Omental fat pad (tissue), 3 donors: ENCODE measurements at regions not wholly inside any gene's neighbourhood (a gene's known extent, or its start where the extent isn't known, plus 50 kb on each side); places are given as distances from the start of the nearest gene placed in this dataset.

Experiments
- ATAC-seq: fragments of 150-250 bp; one replicate; pipeline ENCODE4 v1.9.1; 2016; ENCODE audit warnings: mild to moderate bottlenecking, moderate library complexity; ENCODE audit not compliant: low FRiP score
- DNase-seq: peaks from one replicate; pipeline ENCODE4 v3.0.0-alpha.2; 2019; ENCODE audit warnings: low spot score
- CTCF ChIP-seq, 3 donors: fragments of 450-650 bp; IDR thresholded peaks; one replicate each; pipeline ENCODE4 v1.5.1; 2016 to 2017; ENCODE audit warnings: antibody characterized with exemption in 3 of 3, mild to moderate bottlenecking in 3 of 3, moderate library complexity in 2 of 3

GRCh38 chr14:38496092-38496491 lies 240.2 kb upstream of the CLEC14A start:
- DNase-seq (no peak), ATAC-seq (no peak)
- no peak for TF ChIP-seq CTCF (IDR thresholded peaks at IDR 0.05)

- TF ChIP-seq CTCF (IDR thresholded peaks at IDR 0.05), result no peak
- DNase-seq, result no peak
Observed at GRCh38 chr14:38490273-38490672, 234.4 kb upstream of the CLEC14A start.

GRCh38 chr14:38485026-38485425 lies 229.1 kb upstream of the CLEC14A start:
- TF ChIP-seq CTCF (IDR thresholded peaks at IDR 0.05), result no peak
- DNase-seq (no peak), ATAC-seq (no peak)

More at GRCh38 chr14:38490273-38490672, 234.4 kb upstream of the CLEC14A start:
- no peak for ATAC-seq

- ATAC-seq (no peak), DNase-seq (no peak)
- no peak for TF ChIP-seq CTCF (IDR thresholded peaks at IDR 0.05)
Observed at GRCh38 chr14:38481952-38482678, 226.2 kb upstream of the CLEC14A start.

- no peak for TF ChIP-seq CTCF (IDR thresholded peaks at IDR 0.05)
- DNase-seq (no peak), ATAC-seq (no peak)
Observed at GRCh38 chr14:38469156-38469555, 213.3 kb upstream of the CLEC14A start.

- no peak for TF ChIP-seq CTCF (IDR thresholded peaks at IDR 0.05)
- DNase-seq, result no peak
- ATAC-seq, result no peak
Observed at GRCh38 chr14:38442208-38442607, 186.3 kb upstream of the CLEC14A start.

- no peak for TF ChIP-seq CTCF (IDR thresholded peaks at IDR 0.05)
- DNase-seq (no peak), ATAC-seq (no peak)
Observed at GRCh38 chr14:38432186-38432585, 176.3 kb upstream of the CLEC14A start.
